HepG2 (cell line): ENCODE measurements at regions not wholly inside any gene's neighbourhood (a gene's known extent, or its start where the extent isn't known, plus 50 kb on each side); places are given as distances from the start of the nearest gene placed in this dataset.

Source experiments
- ATAC-seq: fragments of 200-7000 bp; cut with Tn5 transposase; 3 replicates; pipeline ENCODE4 v1.9.1; 2020; ENCODE audit warnings: mild to moderate bottlenecking, moderate library complexity
- BruUV-seq: library from RNA; stranded (reverse); fragments of 400-500 nt; replicated peaks from 2 replicates; lab custom pipeline; 2021; lab: Mats Ljungman, UMichigan
- CTCF ChIA-PET: fragments of 300-600 bp; formaldehyde crosslinking; extraction: SDS; loops from one replicate; lab custom pipeline; 2021; ENCODE audit warnings: low total read pairs, inconsistent platforms, low intra/inter-chr PET ratio; lab: Yijun Ruan, JAX
- POLR2A ChIA-PET: fragments of 350-600 bp; sonication (Branson Sonifier 250); formaldehyde crosslinking; loops from one replicate; lab custom pipeline; 2020; ENCODE audit warnings: antibody characterized with exemption, inconsistent platforms; lab: Yijun Ruan, JAX
- DNase-seq: peaks from one replicate; pipeline ENCODE4 v3.0.0-alpha.2; 2015; ENCODE audit warnings: low spot score
- FAIRE-seq: peaks from 3 replicates; lab custom pipeline; 2011; peaks lifted over from hg19 to GRCh38; lab: Jason Lieb, UNC
- H2AFZ ChIP-seq: one replicate; pipeline ENCODE4 v1.6.1; 2011; ENCODE audit warnings: low read length, inconsistent platforms
- H3K27ac ChIP-seq: fragments of 300-600 bp; 3 replicates; pipeline ENCODE4 v1.8.0; 2011; ENCODE audit warnings: mixed run types, mild to moderate bottlenecking, mixed read lengths, low read length, inconsistent platforms; ENCODE audit not compliant: insufficient read depth; ENCODE audit errors: extremely low read length
- H3K27me3 ChIP-seq, 2 experiments: fragments of 200-600 bp in 1 of 2; 2 replicates in 1 of 2; 3 replicates in 1 of 2; pipeline versions ENCODE4 v1.6.0 to v1.8.0; 2011; ENCODE audit warnings: low read length in 2 of 2, mild to moderate bottlenecking in 2 of 2, moderate library complexity in 2 of 2, inconsistent platforms in 1 of 2; ENCODE audit not compliant: insufficient read depth in 2 of 2, control insufficient read depth in 1 of 2
- H3K36me3 ChIP-seq, 2 experiments: fragments of 200-600 bp in 1 of 2; replicated peaks in 1 of 2; 2 replicates in 1 of 2; 3 replicates in 1 of 2; pipeline versions ENCODE4 v1.5.1 to v1.8.0; 2011; ENCODE audit warnings: low read length in 2 of 2, inconsistent platforms in 1 of 2; ENCODE audit not compliant: insufficient read depth in 2 of 2, control insufficient read depth in 1 of 2
- H3K4me1 ChIP-seq: 2 replicates; pipeline ENCODE4 v1.5.1; 2012; ENCODE audit warnings: low read length, inconsistent platforms; ENCODE audit not compliant: insufficient read depth
- H3K4me2 ChIP-seq: 2 replicates; pipeline ENCODE4 v1.6.0; 2011; ENCODE audit warnings: low read depth, low read length, inconsistent platforms
- H3K4me3 ChIP-seq, 3 experiments: fragments of 200-600 bp in 1 of 3; sonication (generic), shearing (Covaris generic) in 1 of 3; replicated peaks in 1 of 3; 2 replicates each; pipeline ENCODE4 v1.5.1; 2011 to 2016; ENCODE audit warnings: low read length in 3 of 3, inconsistent platforms in 2 of 3, low read depth in 2 of 3, mild to moderate bottlenecking in 2 of 3, control low read depth in 1 of 3, mixed read lengths in 1 of 3; ENCODE audit not compliant: insufficient read depth in 1 of 3
- H3K79me2 ChIP-seq: one replicate; pipeline ENCODE4 v1.6.1; 2011; ENCODE audit warnings: low read length, inconsistent platforms; ENCODE audit not compliant: insufficient read depth
- H3K9ac ChIP-seq: 2 replicates; pipeline ENCODE4 v1.6.0; 2011; ENCODE audit warnings: mild to moderate bottlenecking, low read depth, low read length, inconsistent platforms; ENCODE audit not compliant: insufficient read depth
- H3K9me3 ChIP-seq: 2 replicates; pipeline ENCODE4 v1.5.1; 2012; ENCODE audit warnings: mild to moderate bottlenecking, low read length
- H4K20me1 ChIP-seq: 2 replicates; pipeline ENCODE4 v1.6.0; 2011; ENCODE audit warnings: inconsistent platforms, mild to moderate bottlenecking, low read length, moderate library complexity; ENCODE audit not compliant: insufficient read depth
- IRF2 ChIP-seq: IDR thresholded peaks from 2 replicates; pipeline ENCODE4 v1.6.1; 2018; ENCODE audit warnings: missing genetic modification reagents, missing compliant biosample characterization
- KDM2A ChIP-seq: sonication (generic); formaldehyde crosslinking; IDR thresholded peaks from 2 replicates; pipeline ENCODE4 v1.4.0; 2020; ENCODE audit warnings: low read depth, missing genetic modification reagents, borderline replicate concordance
- NCOA2 ChIP-seq: sonication (generic); formaldehyde crosslinking; IDR thresholded peaks from 2 replicates; pipeline ENCODE4 v1.8.0; 2022; ENCODE audit warnings: inconsistent platforms
- RCOR2 ChIP-seq: IDR thresholded peaks from 2 replicates; pipeline ENCODE4 v1.6.1; 2016; ENCODE audit warnings: missing biosample characterization, missing genetic modification reagents
- ZFP36 ChIP-seq: fragments of 150-350 bp; IDR thresholded peaks from 2 replicates; pipeline ENCODE4 v1.6.1; 2018; ENCODE audit warnings: borderline replicate concordance, low read length, low read depth; ENCODE audit not compliant: partially characterized antibody
- ZNF121 ChIP-seq: sonication (generic); formaldehyde crosslinking; IDR thresholded peaks from 2 replicates; pipeline ENCODE4 v1.5.0; 2020; ENCODE audit warnings: mild to moderate bottlenecking, missing genetic modification reagents
- ZNF292 ChIP-seq: sonication (generic); formaldehyde crosslinking; IDR thresholded peaks from 2 replicates; pipeline ENCODE4 v1.8.1; 2022; ENCODE audit warnings: mild to moderate bottlenecking, low read depth, missing genetic modification reagents, borderline replicate concordance
- ZNF431 ChIP-seq: sonication (generic); formaldehyde crosslinking; IDR thresholded peaks from 2 replicates; pipeline ENCODE4 v1.9.0; 2022; ENCODE audit warnings: missing genetic modification reagents, low read depth, mild to moderate bottlenecking, borderline replicate concordance
- ZNF580 ChIP-seq: IDR thresholded peaks from 2 replicates; pipeline ENCODE4 v1.6.1; 2016; ENCODE audit warnings: low read depth, borderline replicate concordance
- ZNF670 ChIP-seq: sonication (generic); formaldehyde crosslinking; IDR thresholded peaks from 2 replicates; pipeline ENCODE4 v1.8.0; 2022; ENCODE audit warnings: mild to moderate bottlenecking, missing genetic modification reagents, borderline replicate concordance
- ZNF746 ChIP-seq: sonication (generic); formaldehyde crosslinking; IDR thresholded peaks from 2 replicates; pipeline ENCODE4 v1.8.0; 2022; ENCODE audit warnings: mild to moderate bottlenecking, missing genetic modification reagents
- ZNF773 ChIP-seq: sonication (generic); formaldehyde crosslinking; IDR thresholded peaks from 2 replicates; pipeline ENCODE4 v1.4.0; 2020; ENCODE audit warnings: missing genetic modification reagents, borderline replicate concordance
- WGBS: methylation state at CpG from one replicate; pipeline ENCODE4 v1.1.6; 2017; ENCODE audit warnings: low lambda C conversion rate; 5-methylcytosine and 5-hydroxymethylcytosine counted together
- in situ Hi-C: cut with HindIII; loops from 2 replicates; pipeline ENCODE4 v1.10.0; 2017; ENCODE audit warnings: low pct_unique_long_range_greater_than_20kb; ENCODE audit not compliant: extremely low pct_ligation_motif_present
- intact Hi-C: fragments of 100-400 bp; cut with micrococcal nuclease; formaldehyde crosslinking; loops from one replicate; pipeline ENCODE4 v1.10.0; 2022; ENCODE audit not compliant: unreplicated experiment
- TF ChIP-seq, protein P1 (sequence below): sonication (generic); formaldehyde crosslinking; conservative IDR thresholded peaks from 2 replicates; pipeline ENCODE4 v1.4.0; 2020; ENCODE audit warnings: missing genetic modification reagents
- TF ChIP-seq, protein P2 (sequence below): sonication (generic); formaldehyde crosslinking; IDR thresholded peaks from 2 replicates; pipeline ENCODE4 v1.9.0; 2022; ENCODE audit warnings: low read depth, missing genetic modification reagents
- TF ChIP-seq, protein P3 (sequence below): sonication (generic); formaldehyde crosslinking; IDR thresholded peaks from 2 replicates; pipeline ENCODE4 v1.9.0; 2022; ENCODE audit warnings: missing genetic modification reagents, mild to moderate bottlenecking, borderline replicate concordance

- in situ Hi-C loops (no loop called here), intact Hi-C loops (no loop called here)
- H4K20me1 ChIP-seq = no peaks in the 10 kb centered on the region
- H3K27me3 ChIP-seq = no peaks in the 10 kb centered on the region
- H3K9me3 ChIP-seq = no peaks in the 10 kb centered on the region
- DNase-seq (no peak), FAIRE-seq (no peak), ATAC-seq (no peak)
- H3K9ac ChIP-seq = no peak overlapping the region
- no peak overlapping the region for H3K4me2 ChIP-seq
- H2AFZ ChIP-seq = no peak overlapping the region
- no peaks in the 10 kb centered on the region for H3K4me1 ChIP-seq
- ChIA-PET CTCF (no interaction called here), POLR2A (no interaction called here)
- no TSS peak for BruUV-seq
- WGBS = 11% methylated on average over 5 of the region's 6 CpGs
- H3K27ac ChIP-seq = no peak overlapping the region
- H3K4me3 ChIP-seq = no peak overlapping the region
- no peaks in the 10 kb centered on the region for H3K36me3 ChIP-seq
- no peaks in the 10 kb centered on the region for H3K79me2 ChIP-seq
- no peak for TF ChIP-seq ZFP36
- no peak for TF ChIP-seq NCOA2
- no peak for TF ChIP-seq RCOR2
- no peak for TF ChIP-seq ZNF670 (CRISPR knock-in tag)
- TF ChIP-seq, protein P1, sequence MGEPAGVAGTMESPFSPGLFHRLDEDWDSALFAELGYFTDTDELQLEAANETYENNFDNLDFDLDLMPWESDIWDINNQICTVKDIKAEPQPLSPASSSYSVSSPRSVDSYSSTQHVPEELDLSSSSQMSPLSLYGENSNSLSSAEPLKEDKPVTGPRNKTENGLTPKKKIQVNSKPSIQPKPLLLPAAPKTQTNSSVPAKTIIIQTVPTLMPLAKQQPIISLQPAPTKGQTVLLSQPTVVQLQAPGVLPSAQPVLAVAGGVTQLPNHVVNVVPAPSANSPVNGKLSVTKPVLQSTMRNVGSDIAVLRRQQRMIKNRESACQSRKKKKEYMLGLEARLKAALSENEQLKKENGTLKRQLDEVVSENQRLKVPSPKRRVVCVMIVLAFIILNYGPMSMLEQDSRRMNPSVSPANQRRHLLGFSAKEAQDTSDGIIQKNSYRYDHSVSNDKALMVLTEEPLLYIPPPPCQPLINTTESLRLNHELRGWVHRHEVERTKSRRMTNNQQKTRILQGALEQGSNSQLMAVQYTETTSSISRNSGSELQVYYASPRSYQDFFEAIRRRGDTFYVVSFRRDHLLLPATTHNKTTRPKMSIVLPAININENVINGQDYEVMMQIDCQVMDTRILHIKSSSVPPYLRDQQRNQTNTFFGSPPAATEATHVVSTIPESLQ (CRISPR knock-in tag) = no peak
- TF ChIP-seq, protein P2, sequence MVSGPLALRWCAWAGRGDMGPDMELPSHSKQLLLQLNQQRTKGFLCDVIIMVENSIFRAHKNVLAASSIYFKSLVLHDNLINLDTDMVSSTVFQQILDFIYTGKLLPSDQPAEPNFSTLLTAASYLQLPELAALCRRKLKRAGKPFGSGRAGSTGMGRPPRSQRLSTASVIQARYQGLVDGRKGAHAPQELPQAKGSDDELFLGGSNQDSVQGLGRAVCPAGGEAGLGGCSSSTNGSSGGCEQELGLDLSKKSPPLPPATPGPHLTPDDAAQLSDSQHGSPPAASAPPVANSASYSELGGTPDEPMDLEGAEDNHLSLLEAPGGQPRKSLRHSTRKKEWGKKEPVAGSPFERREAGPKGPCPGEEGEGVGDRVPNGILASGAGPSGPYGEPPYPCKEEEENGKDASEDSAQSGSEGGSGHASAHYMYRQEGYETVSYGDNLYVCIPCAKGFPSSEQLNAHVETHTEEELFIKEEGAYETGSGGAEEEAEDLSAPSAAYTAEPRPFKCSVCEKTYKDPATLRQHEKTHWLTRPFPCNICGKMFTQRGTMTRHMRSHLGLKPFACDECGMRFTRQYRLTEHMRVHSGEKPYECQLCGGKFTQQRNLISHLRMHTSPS (CRISPR knock-in tag) = no peak
- no peak for TF ChIP-seq KDM2A (CRISPR knock-in tag)
- TF ChIP-seq ZNF773 (CRISPR knock-in tag) = no peak
- TF ChIP-seq ZNF121 (CRISPR knock-in tag) = no peak
- no peak for TF ChIP-seq ZNF431 (CRISPR knock-in tag)
- no peak for TF ChIP-seq ZNF746
- no peak for TF ChIP-seq ZNF292 (CRISPR knock-in tag)
- no peak for TF ChIP-seq ZNF580 (CRISPR knock-in tag)
- TF ChIP-seq, protein P3, sequence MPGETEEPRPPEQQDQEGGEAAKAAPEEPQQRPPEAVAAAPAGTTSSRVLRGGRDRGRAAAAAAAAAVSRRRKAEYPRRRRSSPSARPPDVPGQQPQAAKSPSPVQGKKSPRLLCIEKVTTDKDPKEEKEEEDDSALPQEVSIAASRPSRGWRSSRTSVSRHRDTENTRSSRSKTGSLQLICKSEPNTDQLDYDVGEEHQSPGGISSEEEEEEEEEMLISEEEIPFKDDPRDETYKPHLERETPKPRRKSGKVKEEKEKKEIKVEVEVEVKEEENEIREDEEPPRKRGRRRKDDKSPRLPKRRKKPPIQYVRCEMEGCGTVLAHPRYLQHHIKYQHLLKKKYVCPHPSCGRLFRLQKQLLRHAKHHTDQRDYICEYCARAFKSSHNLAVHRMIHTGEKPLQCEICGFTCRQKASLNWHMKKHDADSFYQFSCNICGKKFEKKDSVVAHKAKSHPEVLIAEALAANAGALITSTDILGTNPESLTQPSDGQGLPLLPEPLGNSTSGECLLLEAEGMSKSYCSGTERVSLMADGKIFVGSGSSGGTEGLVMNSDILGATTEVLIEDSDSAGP (CRISPR knock-in tag) = no peak
- no peak for TF ChIP-seq IRF2 (CRISPR knock-in tag)
Observed at GRCh38 chr3:34305266-34305665, 506.8 kb downstream of the PDCD6IP start.
